T-helper 1 cell (primary cell): ENCODE measurements at regions not wholly inside any gene's neighbourhood (a gene's known extent, or its start where the extent isn't known, plus 50 kb on each side); places are given as distances from the start of the nearest gene placed in this dataset.

Experiments used
- DNase-seq, 5 donors: peaks; one replicate each; pipeline ENCODE4 v3.0.0-alpha.2; 2012 to 2020

DNA sequence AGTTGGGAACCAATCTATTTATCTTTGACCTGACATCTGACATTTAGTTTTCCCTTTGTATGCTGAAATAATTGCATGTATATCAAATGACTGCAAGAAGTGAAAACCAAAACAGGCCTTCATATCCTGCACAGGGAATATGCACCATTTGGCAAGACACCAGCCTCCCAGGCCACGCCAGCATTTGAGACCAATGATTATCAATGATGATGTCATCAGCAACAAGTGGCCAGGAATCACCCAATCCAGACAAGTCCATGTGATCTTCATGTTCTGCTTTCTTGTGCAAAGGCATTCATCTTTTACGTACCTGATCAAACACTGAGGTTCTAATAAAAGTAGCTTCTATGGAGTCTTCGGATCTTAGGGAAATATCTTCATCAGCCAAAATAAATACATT is 107.4 kb upstream of the TENT5A start:
- no peak for DNase-seq

DNA sequence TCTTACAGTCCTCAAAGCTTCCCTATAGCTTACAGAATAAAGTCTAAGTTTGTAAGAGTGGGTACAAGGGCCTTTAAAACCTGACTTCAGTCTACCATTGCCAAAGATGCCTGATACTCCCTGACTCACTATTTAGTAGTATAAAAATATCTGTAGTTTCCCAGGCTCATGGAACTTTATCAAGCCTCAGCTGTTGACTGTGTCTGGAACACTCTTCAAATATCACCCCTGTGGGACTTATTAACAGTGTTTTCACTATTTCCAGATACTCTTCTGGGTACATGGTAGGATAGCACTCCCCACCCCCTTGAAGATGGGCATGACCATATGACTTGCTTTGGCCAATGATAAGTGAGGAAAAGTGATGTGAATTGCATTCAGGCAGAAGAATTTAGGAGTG is 105.3 kb upstream of the TENT5A start:
- DNase-seq = no peak

DNA sequence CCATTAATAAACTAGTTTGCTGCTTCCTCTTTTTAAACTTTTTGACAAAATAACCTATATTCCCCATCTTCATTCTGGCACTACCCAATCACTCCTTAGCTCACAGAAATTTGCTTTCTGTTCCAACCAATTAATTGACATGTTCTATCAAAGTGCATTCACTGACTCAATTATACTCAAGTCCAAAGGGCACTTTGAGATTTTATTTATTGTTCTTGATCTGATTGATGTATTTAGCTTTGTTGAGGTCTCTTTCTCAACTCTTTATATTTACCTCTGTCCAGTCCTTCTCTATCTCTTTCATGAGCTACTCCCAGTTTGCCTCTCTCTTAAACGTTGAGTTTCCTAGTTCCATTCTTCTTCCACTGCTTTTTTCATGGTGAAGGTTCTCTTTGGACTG is 104.4 kb upstream of the TENT5A start:
- DNase-seq = no peak

DNA sequence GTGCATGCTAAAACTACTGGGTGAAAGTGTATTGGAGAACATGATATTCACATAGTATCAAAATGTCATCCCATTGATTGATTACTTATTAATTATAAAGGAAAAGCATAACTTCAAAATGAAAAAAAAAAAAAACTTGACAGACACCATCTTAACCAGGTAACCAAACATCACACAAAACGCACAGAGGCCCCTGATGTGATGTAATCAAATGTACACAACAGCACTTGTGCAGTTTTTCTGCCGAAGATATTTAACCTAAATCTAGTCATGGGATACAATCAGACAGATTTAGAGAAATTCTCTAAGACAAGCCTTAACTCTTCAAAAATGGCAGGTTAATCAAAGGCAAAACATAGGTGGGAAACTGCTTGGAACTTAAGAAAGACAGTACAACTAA is 102.0 kb upstream of the TENT5A start:
- no peak for DNase-seq

DNA sequence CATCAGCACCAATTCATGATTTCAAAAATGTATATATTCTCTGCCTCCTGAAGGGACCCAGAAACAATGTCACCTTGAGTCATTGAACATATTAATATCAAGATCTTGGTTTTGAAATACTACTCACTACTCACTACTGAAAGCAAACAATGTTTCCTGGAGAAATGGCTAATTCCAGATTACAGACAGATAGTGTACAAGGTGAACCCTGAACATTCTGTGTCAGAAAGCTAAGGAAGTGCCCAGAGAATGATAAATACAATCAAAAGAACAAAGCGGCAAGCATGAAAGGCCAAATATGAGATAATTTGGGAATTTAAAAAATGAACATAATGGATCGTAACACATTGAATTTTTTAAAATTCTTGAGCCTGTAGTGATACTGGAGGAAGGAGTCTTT is 101.5 kb upstream of the TENT5A start:
- no peak for DNase-seq

DNA sequence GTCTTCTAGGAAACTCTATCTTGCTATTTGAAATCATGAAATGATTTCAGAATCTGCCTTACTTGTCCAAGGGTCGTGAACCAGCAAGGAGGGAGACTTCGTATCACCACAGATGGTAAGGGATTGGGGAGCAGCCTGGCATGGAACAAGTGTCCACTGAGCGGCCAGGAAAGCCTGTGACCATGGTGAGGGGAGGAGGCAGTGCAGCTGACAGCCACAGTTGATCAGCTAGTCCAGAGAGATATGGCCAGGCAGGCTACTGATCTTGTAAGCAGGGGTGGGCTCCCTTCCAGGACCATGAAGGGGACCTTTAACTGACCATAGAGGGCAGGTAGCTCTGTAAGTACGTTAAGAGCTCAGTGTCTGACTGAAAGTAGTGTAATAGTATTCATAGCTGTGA is 96.8 kb upstream of the TENT5A start:
- DNase-seq = no peak

DNA sequence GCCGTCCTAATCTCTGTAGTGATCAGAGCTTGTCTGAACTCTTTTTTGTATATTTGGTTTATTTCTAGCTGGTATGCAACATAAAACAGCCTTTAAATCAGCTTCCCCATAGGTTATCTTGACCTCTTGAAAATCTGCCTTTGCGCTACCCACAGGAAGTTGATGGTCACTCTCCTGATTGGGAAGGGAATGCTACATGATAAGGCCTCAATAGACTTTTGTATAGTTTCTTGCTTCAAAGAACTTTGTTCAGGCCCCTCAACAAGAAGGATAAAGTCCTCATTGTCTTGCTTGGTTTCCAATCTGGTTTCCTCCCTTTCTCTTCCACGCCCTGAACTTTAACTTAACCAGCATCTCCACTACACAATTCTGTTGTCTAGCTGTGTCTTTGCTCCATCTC is 95.4 kb upstream of the TENT5A start:
- no peak for DNase-seq

DNA sequence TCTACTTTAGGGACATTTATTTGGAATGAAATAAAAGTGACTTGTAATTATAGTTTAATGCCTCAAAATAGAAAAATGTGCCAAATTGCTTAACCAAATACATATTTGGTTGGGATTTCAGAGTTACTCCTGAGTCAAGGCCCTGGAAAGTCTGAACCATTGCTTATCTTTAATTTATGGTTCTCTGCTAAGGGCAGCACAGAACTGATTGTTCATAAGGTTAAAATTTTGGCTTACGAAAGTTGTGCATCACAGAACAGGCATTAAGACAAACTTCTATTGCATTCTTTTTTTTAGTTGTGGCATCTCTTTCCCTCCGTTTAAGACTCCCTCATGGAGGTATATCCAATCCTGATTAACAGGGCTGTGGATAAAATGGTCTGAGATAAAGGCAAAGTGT is 92.2 kb upstream of the TENT5A start:
- no peak for DNase-seq

DNA sequence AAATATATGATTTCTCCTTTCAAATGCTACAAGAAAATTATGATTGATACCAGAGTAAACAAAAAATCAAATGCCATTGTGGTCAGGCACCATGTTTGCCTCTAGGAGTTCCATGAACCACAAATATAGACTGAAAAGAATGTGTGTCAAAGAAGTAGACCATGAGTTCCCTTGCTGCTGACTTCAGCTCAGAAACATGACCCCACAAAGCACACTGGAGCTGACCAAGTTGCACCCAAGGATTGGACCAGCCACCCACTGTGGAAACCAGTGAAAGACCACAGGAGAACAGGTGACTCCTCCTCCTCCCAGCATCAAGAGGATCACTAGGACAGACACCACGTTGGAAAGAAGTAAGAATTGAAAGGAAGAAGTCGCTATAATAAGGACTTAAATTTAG is 90.8 kb upstream of the TENT5A start:
- DNase-seq = no peak

DNA sequence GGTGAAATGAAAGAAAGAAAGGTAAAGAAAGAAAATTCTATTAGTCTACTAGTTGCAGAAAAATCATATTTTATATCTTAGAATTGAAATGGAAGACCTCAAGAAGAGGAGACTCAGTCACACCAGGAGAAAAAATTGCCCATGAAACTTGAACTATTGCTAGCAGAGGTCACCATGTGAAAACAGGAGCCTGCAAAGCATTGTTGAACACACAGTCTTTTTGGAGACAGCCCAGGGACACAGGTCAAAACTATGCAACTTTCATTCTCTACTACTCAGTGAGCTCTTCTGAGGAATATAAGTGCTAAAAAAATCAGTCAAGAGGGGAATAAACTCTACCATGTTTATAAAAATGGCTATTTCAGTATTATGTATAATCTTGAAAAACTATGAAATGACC is 89.8 kb upstream of the TENT5A start:
- DNase-seq = no peak

DNA sequence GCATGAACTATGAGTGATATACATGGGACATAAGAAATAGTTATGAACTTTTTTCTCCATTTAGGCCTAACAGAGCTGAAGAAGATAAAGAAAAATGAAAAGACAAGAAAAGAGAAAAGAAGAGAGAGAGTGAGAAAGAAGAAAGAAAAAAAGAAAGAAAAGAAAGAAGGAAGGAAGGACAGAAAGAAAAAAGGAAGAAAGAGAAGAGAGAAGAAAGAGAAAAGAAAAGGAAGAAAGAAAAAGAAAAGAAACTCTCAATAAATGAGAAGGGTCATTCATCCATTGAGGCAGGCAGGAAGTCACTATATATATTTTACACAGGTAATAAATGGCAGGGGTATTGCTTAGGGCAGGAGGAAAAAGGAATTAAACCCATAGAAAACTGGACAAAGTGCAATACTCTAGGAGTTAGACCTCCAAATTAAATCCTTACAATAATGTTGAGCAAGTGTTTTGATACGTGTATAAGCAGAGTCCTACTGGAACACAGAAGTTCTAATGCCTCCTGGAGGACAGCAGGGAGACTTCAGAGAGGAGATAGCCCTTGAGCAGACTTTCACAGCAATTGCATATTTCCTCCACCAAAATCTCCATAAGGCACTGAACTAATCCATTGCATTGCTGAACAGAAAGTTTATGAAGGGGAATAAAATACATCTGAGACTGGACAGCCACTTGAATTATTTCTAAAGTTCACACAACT is 86.4 kb upstream of the TENT5A start:
- DNase-seq = no peak

DNA sequence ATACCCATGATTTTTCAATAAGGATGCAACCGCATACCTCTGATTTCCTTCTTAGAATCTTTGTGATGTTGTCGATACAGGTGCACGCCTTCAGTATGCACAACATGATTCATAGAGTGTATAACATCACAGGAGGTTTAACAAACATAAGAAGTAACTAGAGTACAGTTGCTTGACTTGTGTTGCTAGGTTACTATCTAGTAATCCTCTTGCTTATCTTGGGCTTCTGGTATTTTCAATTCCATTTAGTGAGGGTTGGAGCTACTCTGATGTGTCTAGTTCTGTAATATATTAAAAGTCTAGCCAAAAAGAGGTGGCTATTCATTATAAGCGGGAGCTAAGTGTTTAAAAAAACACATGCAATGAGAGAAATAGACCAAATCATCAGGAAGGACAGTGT is 85.5 kb upstream of the TENT5A start:
- DNase-seq = no peak

DNA sequence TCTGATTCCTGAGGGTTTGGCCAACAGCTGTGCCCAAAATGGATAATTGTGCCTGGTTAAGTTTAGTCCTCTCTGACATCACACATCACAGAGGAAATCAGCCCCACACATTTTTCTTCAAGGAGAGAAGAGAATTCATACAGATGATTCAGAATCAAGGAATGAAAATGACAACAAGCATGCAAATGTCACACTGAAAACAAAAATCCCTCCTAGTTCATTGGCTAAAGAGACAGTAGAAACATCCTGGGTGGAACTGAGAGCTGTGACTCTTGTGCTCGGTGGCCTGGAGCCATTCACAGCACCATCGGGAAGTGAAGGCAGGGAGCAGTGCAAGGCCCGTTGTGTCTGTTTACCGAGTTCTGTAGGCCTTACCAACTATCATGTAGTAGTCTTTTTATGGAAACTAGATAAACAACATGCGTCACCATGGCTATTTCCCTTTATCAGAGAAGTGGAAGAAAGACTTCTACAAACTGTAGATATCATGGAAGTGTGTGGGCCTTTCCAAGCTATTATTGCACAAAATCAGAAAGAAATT is 81.7 kb upstream of the TENT5A start:
- DNase-seq = no peak

DNA sequence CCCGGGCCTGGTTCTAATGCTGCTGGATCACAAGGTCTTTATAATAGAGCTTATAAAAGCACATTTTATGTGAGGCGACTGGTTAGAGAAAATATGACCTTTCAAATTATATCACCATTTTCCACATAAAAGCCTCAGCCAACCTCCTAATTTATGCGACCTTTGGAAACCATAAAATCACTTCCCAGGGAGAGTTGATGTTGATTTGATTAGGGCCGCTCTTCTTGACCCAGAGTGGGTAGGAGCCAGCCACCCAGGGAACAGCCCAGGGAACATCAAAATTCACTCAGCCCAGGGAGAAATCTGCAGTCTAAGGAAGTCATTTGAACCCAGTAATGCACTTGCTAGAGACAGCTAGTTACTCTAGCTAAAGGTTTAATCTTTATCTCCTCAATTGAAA is 79.8 kb upstream of the TENT5A start:
- no peak for DNase-seq

DNA sequence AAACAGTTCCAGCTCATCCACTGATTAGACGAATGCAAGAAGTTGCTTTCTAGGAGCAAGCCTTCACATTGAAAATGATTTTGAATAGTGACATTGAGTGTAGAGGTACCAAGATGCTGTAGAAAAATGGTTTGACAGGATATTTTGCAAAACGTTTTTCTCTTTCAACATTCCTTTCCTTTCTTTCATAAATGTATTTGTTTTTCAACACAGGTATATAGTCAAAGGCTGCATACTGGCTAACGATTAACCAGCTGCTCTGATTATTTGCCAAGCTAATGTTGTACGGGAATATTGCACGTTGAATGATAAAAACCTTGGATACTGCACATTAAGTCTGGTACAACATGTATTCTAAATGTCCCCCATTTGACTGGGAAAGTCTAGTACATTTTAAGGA is 78.8 kb upstream of the TENT5A start:
- no peak for DNase-seq

DNA sequence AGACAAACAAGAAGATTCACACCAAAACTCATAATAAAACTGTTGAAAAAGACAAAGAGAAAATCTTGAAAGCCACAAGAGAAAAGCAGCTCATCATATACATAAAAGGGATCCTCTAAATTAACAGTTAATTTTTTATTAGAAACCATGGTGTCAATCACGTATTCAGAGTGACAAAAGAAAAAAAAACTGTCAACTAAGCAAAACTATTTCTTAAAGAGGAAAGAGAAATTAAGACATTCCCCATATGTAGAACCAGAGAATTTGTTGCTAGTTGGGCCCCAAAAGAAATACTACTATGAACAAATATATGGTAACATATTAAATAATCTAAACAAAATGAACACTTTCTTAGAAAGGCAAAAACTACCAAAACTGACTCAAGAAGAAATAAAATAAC is 74.3 kb upstream of the TENT5A start:
- no peak for DNase-seq

DNA sequence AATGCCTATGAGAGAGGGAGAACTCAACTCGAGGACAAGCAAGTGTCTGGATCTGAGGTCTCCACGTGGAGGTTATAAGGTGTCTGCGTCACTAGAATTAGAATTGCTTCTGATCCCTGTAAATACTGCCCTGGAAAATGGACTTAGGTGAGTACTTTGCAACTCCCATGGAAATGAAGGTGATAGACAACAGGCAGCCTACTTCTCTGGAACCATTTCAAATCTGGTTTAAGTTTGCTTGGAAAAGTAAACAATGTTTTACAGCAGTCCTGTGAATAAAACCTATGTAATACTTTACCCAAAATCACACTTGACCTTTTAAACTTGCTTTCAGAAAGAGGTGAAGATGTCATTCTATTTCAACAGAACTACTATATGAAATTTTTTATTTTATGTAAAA is 70.1 kb upstream of the TENT5A start:
- no peak for DNase-seq

DNA sequence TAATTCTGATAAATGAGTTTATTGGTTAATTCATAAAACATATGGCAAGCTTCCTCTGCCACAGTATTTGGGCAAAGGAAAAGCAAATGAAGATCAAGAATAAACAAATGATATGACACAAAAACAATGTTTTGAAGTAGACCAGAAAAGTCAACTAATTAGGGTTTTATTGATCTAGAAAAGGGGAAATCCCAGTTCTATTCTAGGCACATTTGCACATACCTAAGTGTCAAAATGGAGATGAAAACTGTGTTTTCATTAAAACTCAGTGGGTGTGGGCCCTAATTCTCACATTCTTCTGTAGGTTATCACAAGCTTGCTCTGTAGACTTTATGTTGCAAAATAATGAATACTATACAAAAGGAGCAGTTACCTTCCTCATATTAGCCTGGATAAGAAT is 69.0 kb upstream of the TENT5A start:
- no peak for DNase-seq

DNA sequence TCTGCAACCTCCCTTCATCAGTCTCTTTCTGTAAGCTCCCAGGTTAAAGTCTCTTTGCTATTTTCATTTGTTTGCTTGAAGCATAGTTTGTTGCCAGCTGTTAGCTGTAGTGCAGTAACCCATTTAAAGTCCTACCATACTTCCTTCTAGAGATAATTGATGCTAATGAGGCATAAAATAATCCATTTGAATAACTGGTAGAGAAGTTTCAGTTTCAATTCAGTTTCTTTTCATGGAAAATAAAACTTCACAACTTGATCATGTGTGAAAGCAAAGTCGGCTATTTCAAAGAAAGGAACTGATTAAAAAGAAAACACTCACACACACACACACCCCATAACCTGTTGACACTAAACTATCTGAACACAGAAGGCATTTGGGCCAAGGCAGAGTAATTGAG is 68.5 kb upstream of the TENT5A start:
- peak in 1 of 5 donors; percentile 26 for DNase-seq

DNA sequence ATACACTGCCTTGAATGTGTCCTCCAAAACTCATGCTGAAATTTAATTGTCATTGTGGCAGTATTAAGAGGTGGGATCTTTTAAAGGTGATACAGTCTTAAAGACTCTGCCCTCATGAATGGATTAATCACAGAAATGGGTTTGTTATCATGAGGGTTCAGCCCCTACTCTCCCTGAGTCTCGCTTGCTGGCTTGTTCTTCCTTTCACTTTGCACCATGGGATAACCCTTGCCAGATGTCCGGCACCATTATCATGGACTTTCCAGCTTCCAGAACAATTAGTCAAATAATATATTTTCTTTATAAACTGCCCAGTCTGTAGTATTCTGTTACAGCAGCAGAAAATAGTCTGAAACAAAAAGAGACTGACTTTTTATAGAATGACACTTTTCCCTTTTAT is 67.9 kb upstream of the TENT5A start:
- DNase-seq = no peak

DNA sequence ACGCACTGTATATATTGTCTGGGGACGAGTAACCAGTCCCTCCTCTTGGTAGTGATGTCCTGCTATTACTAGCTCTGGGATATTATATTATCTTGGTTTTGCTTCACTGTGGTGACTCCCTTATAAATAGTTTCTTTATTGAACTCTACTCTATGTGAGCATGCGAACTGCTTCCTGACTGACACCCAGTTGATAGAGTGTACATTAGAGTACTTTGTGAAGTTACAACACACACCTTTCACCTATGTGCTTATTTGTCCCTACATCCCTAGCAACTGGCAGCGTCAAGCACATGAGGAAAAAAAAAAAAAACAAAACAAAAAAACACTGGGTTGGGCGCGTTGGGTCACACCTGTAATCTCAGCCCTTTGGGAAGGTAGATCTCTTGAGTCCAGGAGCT is 67.3 kb upstream of the TENT5A start:
- DNase-seq = no peak

DNA sequence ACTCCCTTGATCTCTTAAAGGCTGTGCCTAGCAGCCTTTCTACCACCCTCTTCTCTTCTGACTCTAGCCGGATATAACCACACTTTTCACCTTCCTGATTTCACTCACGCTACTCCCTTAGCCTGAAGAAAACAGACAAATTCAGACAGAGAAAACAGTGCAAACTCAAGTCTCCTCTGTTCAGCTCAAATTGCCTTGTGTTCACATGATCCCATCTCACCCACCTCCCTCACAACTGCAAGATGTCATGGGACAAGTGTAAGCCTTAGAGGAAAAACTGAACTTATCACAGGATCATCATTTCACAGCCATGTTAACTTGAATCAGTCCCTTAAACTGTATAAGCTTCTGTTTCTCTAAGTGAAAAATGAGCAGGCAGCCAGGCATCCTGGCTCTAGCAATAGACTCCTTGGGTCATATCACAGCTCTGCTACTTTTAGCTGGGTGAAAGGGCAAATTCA is 66.5 kb upstream of the TENT5A start:
- peak in 1 of 5 donors; percentile 58 for DNase-seq

DNA sequence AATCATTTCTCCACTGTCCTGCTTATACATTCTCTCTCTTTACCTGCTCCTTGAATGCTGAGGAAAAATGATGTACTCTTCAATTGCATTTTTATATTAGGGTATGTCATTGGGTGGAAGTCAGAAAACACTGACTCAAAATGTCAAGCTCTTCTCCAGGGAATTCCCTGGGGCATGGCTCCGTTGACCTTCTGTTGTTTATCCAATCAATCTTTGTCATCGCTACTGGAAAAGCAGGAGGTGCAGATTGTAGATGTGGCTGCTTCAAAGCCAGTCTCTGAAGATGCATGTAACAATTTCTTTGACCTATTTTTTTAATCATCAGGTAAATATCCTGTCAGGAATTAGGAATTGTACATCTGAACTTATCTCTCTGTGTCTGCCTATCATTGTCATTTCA is 63.9 kb upstream of the TENT5A start:
- no peak for DNase-seq

DNA sequence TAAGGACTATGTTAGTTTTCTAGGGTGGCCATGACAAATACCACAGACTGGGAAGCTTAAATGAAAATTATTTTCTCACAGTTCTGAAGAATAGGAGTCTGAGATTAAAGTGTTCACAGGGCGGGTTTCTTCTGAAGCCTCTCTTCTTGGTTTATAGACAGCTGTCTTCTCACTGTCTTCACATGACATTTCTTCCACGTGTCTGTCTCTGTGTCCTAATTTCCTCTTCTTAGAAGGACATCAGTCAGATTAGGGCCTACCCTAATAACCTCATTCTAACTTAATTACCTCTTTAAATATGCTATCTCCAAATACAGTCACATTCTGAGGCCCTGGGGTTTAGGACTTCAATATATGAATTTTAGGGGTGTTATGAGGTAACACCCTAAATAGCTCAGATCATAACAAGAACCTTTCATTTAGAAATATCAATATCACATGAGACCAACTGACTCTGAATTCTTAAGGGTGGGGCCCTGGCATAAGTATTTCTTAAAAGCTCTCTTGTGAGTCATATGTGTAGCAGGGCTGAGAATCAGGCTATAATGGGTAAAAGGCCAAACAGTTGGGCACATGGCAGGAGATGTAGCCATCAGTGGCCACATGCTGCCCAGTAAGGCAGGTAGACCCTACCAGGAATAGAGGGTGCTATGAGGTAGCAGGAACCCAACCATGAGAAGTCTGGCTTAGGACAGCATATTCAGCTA is 62.0 kb upstream of the TENT5A start:
- DNase-seq = no peak

DNA sequence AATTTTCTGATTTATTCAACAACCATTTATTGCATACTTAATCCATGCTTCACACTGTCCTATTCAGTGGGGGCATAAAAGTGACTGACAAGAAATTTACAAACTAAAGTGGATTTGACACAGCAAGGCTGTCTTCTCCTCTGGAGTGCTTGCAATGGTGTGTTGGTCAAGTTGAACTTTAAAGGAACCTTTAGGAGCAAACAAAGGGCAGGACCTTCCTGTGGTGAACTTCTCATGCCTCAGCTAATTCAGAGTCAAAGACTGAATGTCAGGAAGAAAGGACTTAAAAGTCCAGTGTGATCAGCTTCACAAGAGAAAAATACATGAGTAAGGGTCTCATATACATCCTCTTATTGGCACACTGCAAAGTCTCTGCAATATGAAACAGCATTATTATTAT is 60.8 kb upstream of the TENT5A start:
- DNase-seq = no peak
